ENCODE measurements at regions not wholly inside any gene's neighbourhood (a gene's known extent, or its start where the extent isn't known, plus 50 kb on each side); places are given as distances from the start of the nearest gene placed in this dataset.

- 0 out of 3 replicates have a peak, but pooled peaks have one; percentile 34 for TF ChIP-seq BCL3 (IDR thresholded peaks at IDR 0.05)
- peak; percentile 53; the same call in 1 of the 2 replicates for TF ChIP-seq PBX3 (IDR thresholded peaks at IDR 0.05)
- no peak for TF ChIP-seq RCOR1 (IDR thresholded peaks at IDR 0.05; ENCODE audit: low read depth, low read length)
- TF ChIP-seq JUN (IDR thresholded peaks at IDR 0.05) = peak; percentile 59 to 71; a peak in 3 of 5 replicates
- no peak for TF ChIP-seq HOXA7 (CRISPR knock-in tag; IDR thresholded peaks at IDR 0.05)
- peak; percentile 85 for TF ChIP-seq FOSL2 (IDR thresholded peaks at IDR 0.05)
- TF ChIP-seq FOSL2 (CRISPR knock-in tag; IDR thresholded peaks at IDR 0.05) = peak; percentile 81
- no peak for TF ChIP-seq ZC3H11A (IDR thresholded peaks at IDR 0.05)
- TF ChIP-seq USF2 (IDR thresholded peaks at IDR 0.05) = peak; percentile 20; the same call in 1 of the 2 replicates
Measured at GRCh38 chr2:237178396-237178795, 92.7 kb downstream of the COPS8 start (continued).

GRCh38 chr2:237179161-237179560 is 93.5 kb downstream of the COPS8 start:
- ATAC-seq (no peak), DNase-seq (ENCODE audit: low read depth in 1 of 2, low spot score in 1 of 2) (no peak), FAIRE-seq (no peak)
- no peak for TF ChIP-seq NR3C1 (IDR thresholded peaks at IDR 0.05)
- TF ChIP-seq CHD4 (IDR thresholded peaks at IDR 0.05; ENCODE audit: borderline replicate concordance) = no peak
- TF ChIP-seq GATA3 (IDR thresholded peaks at IDR 0.05; ENCODE audit: borderline replicate concordance) = no peak
- TF ChIP-seq MYC (IDR thresholded peaks at IDR 0.05; ENCODE audit: borderline replicate concordance, low read length) = no peak
- no peak for TF ChIP-seq SREBF2 (IDR thresholded peaks at IDR 0.05)
- TF ChIP-seq HEYL (CRISPR knock-in tag; IDR thresholded peaks at IDR 0.05) = no peak
- TF ChIP-seq ESRRA (IDR thresholded peaks at IDR 0.05; ENCODE audit: borderline replicate concordance, low read length) = no peak
- no peak for TF ChIP-seq HOXB5 (CRISPR knock-in tag; IDR thresholded peaks at IDR 0.05)
- WGBS (ENCODE audit: missing lambda C conversion rate) = 88% methylated on average over 5 of the region's 5 CpGs
- H3K4me2 ChIP-seq = peak overlapping the region; percentile 55
- CTCF ChIA-PET = interaction anchor here (1.1 kb wide), 1 partner anchor 327 kb away, joined by 3 read pairs; no protein-coding TSS in a partner anchor
- H3K9me3 ChIP-seq = peaks cover 7% of the 10 kb centered on the region; the same call in 1 of the 3 replicates
- H3K4me1 ChIP-seq = peaks cover 69% of the 10 kb centered on the region
- POLR2A ChIA-PET = no interaction called here
- peak overlapping the region; percentile 78 to 90 for H3K27ac ChIP-seq
- no peak overlapping the region for H3K4me3 ChIP-seq

GRCh38 chr2:237180187-237180586 is 94.5 kb downstream of the COPS8 start:
- Histone ChIP-seq H3K9me3 (0 out of 3 replicates have a peak, but pooled peaks cover under 1% of the 10 kb centered on the region), H3K4me2 (no peak overlapping the region), H3K27ac (peak overlapping the region; percentile 78 to 90; a peak in 5 of 6 replicates), H3K4me1 (peaks cover 79% of the 10 kb centered on the region), H3K4me3 (no peak overlapping the region)
- CTCF ChIA-PET = interaction anchor here (0.8 to 1.3 kb wide), 3 partner anchors 13 to 238 kb away, joined by 3 read pairs; no protein-coding TSS in a partner anchor
- DNase-seq (ENCODE audit: low read depth in 1 of 2, low spot score in 1 of 2) = no peak
- TF ChIP-seq HOXB13 (CRISPR knock-in tag; IDR thresholded peaks at IDR 0.05; ENCODE audit: low read depth) = no peak
- no peak for TF ChIP-seq KDM1A (IDR thresholded peaks at IDR 0.05; ENCODE audit: low read depth)
- TF ChIP-seq CEBPB (IDR thresholded peaks at IDR 0.05) = no peak
- TF ChIP-seq RAD21 (conservative IDR thresholded peaks at IDR 0.05 in 1 of 2, IDR thresholded peaks at IDR 0.05 in 1 of 2) = no peak
- TF ChIP-seq CBX2 (IDR thresholded peaks at IDR 0.05; ENCODE audit: borderline replicate concordance, low read depth) = no peak
- POLR2A ChIA-PET = no interaction called here
- WGBS (ENCODE audit: missing lambda C conversion rate) = 76% methylated on average over 5 of the region's 5 CpGs
- FAIRE-seq = no peak
- no peak for ATAC-seq

Data from A549 (cell line).